UCSD-AML1 (cell line): ENCODE measurements at regions not wholly inside any gene's neighbourhood (a gene's known extent, or its start where the extent isn't known, plus 50 kb on each side); places are given as distances from the start of the nearest gene placed in this dataset.

Experiments used
- DNase-seq: peaks from one replicate; lab custom pipeline; 2025; ENCODE audit not compliant: unreplicated experiment; lab: John Stamatoyannopoulos, UW

DNA sequence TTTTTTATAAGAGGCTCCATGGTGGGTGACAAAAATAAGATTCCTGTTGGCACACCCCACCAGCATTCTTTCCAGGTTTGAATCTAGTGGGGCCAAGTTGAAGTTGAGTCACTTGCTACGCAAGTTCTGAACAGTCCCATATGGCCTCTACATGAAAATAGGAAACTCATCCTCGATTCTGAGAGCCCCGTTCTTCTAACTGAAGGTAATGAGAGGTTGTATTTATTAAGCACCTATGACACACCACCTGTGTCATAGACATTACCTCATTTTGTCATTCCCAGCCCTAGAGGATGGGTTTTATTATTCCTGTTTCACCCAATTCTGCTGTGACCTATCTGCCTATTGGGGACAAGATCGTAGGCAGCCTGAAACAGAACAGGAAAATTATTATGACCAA is 131.7 kb downstream of the ACTL7B start:
- no peak for DNase-seq

DNA sequence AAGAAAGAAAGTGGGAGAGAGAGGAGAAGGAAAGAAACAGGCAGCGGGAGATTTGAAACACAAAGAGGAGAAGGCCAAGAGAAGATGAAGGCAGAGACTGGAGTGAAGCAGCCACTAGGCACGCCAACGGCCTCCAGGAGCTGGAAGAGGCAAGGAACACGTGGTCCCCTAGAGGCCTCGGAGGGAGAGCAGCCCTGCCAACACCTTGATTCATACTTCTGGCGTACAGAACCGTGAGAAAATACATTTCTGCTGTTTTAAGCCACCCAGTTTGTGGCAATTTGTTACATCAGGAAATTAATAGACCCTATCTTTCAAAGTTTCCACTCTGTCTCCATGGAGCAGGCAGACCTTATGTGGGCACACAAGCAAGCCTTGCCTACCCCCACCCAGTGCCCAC is 133.4 kb downstream of the ACTL7B start:
- no peak for DNase-seq

DNA sequence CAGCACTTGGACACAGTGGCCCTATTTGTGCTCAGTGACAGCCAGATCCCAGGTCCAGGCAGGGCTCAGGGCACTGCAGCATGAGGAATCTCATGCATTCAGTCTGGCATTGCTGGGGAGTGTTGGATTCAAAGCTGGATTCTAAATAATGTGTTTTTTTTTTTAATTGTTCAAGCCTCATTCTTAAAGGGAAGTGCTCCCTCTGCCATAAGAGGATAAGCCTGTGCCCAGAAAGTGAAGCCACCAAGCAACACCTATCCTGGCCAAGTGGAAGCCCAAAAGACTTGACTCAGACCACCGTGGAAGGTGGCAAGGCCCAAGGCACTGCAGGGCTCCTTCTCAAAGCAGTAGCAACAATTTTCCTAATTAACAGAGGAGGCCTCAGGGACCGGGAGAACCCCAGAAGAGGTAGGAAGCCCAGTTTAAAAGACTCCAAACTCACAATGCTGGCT is 135.6 kb downstream of the ACTL7B start:
- no peak for DNase-seq

DNA sequence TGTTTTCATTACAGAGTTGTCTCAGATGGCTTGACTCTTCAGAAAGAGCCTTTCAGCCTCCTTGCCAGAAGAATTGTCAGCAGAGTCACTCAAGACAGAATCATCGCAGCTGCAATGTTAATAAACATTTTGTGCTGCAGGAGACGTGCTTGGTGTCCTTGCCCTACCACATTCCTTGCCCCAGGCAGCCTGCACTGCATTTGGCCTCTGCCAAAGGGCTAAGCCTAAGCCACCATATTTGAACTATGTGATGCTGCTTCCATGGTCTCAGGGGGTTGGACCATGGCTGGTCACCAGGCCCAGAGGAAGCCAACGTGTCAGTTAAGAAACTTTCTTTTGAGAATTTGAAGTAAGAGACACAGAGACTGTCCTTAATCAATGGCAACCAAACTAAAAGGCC is 145.4 kb downstream of the ACTL7B start:
- DNase-seq: no peak

DNA sequence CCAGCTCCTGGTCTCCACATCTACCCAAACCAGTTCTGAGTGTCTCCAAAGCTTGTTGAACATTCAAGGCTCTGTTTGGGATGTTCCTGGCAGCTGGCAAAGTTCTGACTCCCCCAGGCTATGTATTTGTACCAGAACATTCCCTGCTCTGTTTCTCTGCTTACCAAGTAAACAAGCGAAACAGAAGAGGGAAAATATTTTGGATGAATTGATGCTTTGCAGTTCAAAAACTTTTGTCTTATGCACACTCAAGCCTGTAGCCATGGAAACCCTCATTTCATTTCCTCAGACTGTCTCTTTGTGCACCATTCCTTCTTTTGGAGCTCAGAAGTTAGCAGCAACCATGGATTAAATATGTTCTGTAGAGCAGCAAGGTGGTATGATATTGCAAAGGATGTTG is 145.8 kb downstream of the ACTL7B start:
- DNase-seq: no peak

DNA sequence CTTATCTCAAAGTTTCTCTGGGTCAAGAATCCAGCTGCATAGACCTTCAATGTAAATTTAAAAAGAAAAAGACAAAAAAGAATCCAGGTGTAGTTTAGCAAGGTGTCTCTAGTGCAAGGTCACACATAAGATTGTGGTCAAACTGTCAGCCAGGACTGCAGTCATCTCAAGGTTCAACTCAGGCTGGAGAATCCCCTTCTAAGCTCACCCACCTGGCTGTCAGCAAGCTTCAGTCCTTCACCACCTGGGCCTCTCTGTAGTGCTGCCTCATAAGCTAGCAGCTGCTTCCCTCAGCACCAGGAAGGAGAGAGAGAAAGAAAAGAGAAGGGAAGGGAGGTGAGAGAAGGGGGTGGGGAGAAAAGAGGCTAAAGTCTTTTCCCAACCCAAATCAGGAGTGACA is 146.7 kb downstream of the ACTL7B start:
- no peak for DNase-seq

DNA sequence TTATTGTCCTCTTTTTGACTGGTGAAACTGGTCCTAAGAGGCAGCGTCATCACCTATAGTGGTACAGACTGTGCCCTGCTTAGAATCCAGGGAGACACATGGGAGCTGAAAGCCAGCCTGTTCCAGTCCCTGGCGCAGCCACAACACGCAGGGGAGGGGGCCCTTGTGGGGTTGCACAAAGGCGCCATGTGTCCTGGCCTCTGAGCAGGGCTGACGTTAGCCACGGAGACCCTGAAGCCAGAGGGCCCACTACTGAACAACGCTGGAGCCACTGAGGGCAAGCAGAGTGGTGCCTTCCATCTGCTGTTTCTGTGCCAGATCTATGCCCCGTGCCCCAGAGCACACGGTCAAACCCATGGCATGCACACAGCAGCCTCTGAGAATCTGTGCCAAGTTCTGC is 147.3 kb downstream of the ACTL7B start:
- no peak for DNase-seq

DNA sequence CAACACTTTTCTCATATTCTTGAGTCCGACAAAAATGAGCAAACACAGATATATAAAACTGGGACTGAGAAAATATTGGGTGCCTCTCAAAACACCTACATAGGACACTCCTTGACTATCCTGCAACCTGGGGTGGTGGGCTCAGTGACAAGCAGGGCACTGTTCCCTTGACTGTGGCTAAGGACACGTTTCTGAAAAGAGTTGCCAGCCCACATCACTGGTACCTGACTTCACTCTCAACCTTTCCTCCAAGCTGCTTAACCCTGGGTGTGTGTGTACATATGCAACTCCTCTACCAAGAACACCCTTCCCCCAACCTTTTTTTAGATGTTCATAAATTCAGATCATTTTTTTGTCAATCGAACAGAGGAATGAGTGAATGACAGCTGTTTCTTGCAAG is 148.7 kb downstream of the ACTL7B start:
- DNase-seq: no peak

DNA sequence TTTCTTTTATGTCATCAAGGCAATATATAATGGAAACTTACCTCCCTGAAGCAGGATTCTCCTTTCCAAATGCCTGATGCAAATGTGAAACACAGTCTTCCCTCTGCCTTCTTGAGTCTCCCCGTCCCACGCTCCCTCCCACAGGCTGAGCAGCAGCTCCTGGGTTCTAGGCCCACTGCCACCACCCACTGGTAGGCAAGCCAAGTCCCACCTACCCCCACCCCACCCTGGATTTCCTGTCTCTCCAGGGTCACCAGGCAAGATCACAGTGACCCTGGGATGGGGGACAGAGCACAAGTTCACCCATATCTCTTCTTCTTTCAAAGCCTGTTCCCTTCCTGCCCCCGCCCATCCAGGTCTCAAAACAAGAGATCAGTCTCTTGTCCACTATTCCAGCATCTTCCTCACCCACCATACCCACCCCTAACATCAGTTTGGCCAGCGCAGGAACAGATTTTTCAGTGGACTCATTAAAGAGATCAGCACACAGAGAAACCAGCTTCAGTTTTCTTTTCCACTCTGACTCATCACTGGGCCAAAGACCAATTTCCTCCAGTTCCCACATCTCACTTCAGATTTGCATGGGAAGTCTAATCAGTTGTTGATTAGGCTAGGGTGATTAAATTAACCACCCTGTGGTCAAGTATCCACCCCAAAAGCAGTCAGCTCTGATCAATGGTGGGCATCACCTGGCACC is 151.5 kb downstream of the ACTL7B start:
- no peak for DNase-seq

DNA sequence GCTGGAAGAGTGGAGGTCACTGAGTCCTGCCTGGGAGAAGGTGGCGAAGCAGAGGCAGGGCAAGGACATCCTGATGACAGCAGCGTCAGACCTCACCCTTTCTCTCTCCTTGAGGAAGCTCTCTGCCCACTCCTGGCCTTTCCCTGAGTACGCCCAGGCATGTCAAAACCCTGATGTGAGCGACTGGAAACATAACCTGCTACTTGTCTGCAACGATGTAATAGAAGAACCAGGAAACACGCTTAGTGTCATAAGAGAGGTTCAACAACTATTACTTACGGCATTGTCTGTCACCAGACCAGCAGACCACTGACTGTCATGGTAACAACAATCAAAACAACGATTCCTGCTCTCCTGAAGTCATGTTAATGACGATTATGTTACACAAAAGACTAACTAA is 152.4 kb downstream of the ACTL7B start:
- no peak for DNase-seq

DNA sequence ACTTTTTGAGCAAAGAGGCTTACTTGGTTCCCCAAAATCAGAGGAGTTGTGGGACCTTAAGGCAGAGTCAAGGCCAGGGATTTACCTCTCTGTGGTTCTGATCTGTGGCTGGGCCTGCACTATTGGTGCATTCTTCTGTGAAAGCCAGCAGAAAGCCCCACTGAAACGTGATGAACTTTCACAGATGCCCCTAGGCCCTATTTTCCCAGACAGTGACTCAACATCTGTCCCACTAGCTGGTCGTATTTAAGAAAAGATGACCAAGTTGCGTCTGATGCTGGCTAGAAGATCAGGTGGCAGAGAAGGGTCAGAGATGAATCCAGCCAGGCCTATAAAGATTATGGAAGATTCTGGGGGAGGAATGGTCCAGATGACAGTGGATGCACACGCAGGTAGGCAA is 153.1 kb downstream of the ACTL7B start:
- DNase-seq: no peak

DNA sequence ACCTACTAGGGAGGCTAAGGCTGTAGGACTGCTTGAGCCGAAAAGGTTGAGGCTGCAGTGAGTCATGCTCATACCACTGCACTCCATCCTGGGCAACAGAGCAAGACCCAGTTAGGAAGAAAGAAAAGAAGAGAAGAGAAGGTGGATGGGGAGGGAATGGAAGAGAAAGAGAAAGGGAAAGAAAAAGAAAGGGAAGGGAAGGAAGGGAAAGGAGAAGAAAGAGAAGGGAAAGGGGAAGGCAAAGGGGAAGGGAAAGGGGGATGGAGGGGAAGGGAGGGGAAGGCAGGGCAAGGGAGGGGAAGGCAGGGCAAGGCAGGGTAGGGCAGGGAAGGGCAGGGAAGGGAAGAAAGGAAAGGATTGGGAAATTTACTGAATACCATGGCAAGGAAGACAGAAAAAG is 157.0 kb downstream of the ACTL7B start:
- no peak for DNase-seq

DNA sequence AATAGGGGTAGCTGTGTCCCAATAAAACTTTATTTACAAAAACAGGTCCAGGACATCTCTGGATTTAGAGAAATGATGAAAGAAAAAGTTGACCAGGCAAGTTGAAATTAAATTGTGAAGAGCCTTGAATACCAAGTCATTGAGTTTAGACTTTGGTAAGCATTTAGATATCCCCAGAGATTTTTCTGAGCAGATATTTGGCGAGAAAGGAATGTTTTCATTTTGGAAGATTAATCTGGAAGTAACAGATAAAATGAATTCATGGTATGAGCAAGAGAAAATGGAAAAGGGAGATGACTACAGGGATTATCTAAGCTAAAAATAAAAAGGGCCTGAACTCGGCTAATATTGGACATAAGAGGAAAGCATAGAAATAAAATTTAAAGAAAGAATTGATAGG is 157.6 kb downstream of the ACTL7B start:
- DNase-seq: no peak

DNA sequence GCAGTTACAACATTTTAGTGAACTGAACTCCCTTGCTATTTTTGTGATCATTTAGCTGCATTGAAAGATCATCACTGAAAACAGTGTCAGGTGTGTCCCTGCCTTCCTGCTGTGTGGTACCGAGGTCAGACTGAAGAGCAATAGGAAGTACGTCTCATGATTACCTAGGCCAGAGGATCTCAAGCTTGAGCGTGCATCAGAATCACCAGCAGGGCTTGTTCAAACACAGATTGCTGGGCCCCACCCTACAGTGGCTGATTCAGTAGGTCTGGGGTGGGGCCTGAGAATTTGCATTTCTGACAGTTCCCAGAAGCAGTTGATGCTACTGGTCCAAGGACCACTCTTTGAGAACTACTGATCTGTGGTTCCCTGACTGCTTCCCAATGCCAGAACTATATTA is 159.6 kb downstream of the ACTL7B start:
- no peak for DNase-seq

DNA sequence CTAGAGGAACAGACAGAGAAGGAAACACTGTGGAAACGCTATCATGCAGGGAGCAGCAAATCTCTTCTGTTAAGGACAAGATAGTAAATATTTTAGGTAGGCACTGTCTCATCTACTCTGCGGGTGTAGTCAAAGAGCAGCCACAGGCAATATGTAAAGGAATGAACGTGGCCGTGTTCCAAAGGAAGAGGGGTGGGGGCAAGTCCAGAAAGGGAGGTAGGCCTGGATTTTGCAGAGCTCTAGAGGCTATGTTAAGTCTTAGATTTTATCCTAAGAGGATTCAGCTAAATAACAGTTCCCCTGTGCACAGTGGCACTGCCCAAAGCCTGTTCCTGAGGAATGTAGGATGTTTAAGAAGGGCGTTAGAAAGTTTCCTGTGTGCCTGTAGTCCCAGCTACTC is 161.6 kb downstream of the ACTL7B start:
- DNase-seq: no peak

DNA sequence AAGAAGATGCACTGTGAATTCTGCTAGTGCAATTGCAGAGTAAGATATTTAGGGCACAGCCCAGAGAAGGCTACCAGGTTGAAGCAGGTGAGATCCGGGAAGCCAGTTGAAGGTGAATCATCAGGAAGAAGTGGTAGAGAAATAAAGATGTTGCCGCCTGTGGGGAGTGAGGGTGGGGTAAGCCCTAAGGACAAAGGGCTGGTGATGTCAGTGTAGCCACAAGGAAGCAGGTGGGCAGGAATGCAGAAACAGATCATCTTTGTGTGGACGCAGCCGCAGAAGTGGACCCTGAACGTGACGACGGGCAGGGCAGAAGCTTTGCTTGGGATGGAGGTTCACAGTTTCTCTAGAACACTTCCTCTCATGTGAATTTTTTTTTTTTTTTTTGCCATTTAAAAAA is 164.2 kb downstream of the ACTL7B start:
- DNase-seq: no peak

DNA sequence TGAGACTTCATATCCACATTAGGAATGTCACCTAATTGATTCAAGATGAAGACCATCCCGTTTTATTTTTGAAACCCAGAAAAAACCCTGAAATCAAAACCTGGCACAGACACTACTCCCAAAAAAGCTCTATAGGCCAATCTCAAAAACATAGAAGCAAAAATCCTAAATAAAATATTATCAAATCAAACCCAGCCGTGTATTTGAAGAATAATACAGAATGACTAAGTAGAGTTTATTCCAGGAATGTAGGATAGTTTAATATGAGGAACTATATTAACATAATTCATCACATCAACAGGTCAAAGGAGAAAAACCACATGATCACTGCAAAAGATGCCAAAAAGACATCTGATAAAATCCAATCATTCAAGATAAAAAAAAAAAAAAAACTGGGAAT is 167.1 kb downstream of the ACTL7B start:
- no peak for DNase-seq

DNA sequence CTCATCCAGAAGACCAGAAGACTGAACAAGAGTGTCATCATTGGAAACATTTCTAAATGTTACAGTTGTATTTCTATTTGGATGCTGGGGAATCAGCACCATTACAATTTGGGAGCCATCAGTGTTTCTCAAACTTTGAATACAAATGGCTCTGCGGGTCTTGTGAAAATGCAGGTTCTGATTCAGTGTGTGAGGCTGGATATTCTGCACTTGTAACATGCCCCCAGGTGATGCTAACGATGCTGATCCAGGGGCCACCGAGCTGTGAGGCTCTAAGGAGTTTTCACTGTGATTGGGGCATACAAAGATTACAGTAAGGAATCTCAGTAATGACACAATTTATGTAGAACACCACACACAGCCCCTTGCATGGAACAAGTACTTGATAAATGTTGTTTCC is 167.7 kb downstream of the ACTL7B start:
- no peak for DNase-seq

DNA sequence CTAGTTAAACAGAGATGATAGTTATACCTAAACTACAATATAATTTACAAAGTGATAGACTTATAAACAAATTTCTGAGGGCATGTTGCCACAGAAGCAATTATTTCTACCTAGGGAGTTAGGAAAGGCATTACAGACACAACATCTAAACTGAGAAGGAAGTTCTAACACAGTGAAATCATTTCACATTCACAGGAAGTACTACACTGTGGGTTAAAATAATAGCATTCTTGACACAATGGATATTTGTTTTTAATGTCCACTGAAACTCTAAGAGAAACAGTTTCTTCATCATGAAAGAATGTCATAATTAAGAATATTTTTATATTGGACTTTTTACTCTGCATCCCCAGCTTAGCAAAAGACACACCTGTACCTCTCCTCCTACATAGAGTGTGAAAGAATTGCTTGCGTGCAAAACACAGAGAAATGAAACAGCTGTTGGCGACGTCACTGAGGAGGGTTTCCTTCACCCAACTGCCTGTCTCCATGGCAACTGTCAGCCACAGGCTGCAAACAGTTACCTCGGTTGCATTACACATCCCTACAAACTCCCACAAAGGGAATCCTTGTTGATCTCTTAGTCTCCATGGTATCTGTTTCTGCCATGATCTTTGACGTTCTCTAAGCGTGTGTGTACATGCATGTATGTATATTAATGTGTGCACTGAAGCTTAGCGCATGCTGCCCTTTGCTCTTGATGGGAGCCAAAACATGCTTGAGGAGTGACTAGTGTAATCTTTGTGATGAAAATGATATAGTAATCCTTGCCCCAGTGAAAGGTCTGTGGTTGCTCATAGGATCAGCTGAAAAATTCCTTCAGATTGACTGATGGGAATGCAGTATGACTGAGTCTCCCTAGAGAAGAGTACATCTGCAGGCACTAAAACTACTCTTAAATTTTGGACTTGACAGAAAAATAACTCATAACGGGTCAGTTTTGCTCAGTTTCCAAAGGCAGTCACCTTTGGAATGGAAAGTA is 168.5 kb downstream of the ACTL7B start:
- no peak for DNase-seq

DNA sequence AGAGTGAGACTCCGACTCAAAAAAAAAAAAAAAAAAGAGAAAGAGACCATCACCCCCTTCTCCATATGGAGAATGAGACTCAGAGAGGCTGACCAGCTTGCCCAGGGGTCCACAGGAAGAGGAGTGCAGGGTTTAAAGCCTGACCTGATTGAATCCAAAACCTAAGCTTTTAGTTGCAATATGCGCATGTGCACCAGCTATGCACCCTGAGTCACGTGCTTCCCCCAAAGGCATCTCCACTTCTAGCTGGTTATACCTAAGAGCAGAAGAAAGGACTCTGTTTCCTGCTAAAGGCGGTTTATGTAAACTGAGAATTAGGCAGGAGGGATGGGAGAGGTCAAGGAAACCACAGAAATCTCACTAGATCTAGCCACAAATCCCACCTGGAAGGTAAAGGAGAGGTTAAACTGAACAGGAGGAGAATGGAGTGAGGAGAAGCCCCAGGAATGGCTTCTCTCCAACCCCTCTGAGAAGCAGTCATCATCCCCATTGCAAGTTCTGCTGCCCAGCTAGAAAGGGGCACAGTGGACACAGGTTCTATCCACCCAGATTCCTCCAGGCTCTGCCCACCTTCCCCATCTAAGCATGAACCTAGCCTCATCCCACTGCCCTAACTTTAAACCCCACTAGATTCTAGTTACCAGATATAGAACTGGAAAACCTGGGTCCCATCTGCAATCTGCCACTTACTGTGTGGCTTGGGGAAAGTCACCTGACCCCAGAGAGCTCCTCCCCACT is 171.3 kb downstream of the ACTL7B start:
- DNase-seq: no peak

DNA sequence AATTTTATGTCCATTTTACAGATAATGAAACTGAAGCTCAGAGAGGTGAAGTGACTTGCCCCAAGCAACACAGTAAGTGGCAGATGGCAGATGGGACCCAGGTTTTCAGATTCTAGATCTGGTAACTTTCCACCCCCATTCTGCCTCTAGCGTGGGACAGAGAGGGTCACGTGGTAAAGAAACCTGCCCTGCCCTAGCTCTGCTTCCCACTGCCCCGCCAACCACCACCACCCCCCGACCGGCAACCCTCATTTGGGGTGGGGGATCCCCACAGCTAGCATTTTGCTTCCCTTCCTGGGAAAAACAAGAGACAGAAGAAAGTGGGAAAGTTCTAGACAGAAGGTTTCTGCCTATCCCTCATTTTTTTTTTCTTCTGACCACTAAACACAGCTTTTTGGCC is 172.5 kb downstream of the ACTL7B start:
- DNase-seq: no peak
